22Rv1 (cell line): ENCODE measurements at regions not wholly inside any gene's neighbourhood (a gene's known extent, or its start where the extent isn't known, plus 50 kb on each side); places are given as distances from the start of the nearest gene placed in this dataset.

Source experiments
- ZFX ChIP-seq: fragments of 450-650 bp; IDR thresholded peaks from 2 replicates; pipeline ENCODE4 v1.6.1; 2017; ENCODE audit warnings: antibody characterized with exemption, borderline replicate concordance
- TF ChIP-seq, protein P1 (sequence below): fragments of 450-650 bp; IDR thresholded peaks from 2 replicates; pipeline ENCODE4 v1.5.1; 2017; ENCODE audit warnings: mild to moderate bottlenecking

DNA sequence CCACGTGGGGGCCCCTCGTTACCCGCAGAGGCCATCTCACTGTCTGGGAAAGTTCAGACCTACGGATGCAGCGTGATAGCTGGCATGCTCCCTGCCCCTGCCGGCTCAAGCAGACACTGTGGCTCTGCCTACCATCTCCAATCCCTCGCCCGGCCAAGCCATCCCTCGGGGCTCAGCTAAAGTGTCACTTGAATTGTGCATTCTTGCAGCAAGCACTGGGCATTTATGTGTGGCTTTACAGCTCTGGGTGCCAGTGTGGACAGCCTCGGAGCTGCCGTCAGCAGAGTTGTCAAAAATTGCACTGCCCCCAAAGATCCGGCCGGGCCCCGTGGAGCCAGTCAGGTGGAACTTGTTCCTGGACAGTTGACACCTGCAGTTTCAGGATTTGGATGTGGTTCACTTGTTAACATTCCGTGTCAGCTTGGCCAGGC is 75.0 kb upstream of the FGF3 start:
- TF ChIP-seq, protein P1, sequence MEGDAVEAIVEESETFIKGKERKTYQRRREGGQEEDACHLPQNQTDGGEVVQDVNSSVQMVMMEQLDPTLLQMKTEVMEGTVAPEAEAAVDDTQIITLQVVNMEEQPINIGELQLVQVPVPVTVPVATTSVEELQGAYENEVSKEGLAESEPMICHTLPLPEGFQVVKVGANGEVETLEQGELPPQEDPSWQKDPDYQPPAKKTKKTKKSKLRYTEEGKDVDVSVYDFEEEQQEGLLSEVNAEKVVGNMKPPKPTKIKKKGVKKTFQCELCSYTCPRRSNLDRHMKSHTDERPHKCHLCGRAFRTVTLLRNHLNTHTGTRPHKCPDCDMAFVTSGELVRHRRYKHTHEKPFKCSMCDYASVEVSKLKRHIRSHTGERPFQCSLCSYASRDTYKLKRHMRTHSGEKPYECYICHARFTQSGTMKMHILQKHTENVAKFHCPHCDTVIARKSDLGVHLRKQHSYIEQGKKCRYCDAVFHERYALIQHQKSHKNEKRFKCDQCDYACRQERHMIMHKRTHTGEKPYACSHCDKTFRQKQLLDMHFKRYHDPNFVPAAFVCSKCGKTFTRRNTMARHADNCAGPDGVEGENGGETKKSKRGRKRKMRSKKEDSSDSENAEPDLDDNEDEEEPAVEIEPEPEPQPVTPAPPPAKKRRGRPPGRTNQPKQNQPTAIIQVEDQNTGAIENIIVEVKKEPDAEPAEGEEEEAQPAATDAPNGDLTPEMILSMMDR, result no peak
- no peak for TF ChIP-seq ZFX
